WERI-Rb-1 (cell line): ENCODE measurements at regions not wholly inside any gene's neighbourhood (a gene's known extent, or its start where the extent isn't known, plus 50 kb on each side); places are given as distances from the start of the nearest gene placed in this dataset.

Source experiments
- DNase-seq: peaks from one replicate; pipeline ENCODE4 v3.0.0-alpha.2; 2020
- H3K27ac ChIP-seq: fragments of 250-450 bp; sonication (Bioruptor Pico); 2 replicates; pipeline ENCODE4 v1.5.1; 2020; ENCODE audit warnings: mild to moderate bottlenecking, moderate library complexity
- H3K27me3 ChIP-seq: fragments of 250-450 bp; sonication (Bioruptor Pico); 2 replicates; pipeline ENCODE4 v1.5.1; 2021; ENCODE audit warnings: mild to moderate bottlenecking, low read depth, moderate library complexity; ENCODE audit not compliant: insufficient read depth, severe bottlenecking
- H3K36me3 ChIP-seq: fragments of 250-450 bp; sonication (Bioruptor Pico); 2 replicates; pipeline ENCODE4 v1.5.1; 2020; ENCODE audit warnings: mild to moderate bottlenecking, moderate library complexity
- H3K4me3 ChIP-seq: 2 replicates; pipeline ENCODE4 v1.5.1; 2011; ENCODE audit warnings: low read depth, mild to moderate bottlenecking, control low read depth, low read length
- H3K9me3 ChIP-seq: fragments of 250-450 bp; sonication (Bioruptor Pico); 2 replicates; pipeline ENCODE4 v1.5.1; 2021; ENCODE audit warnings: mild to moderate bottlenecking, moderate library complexity; ENCODE audit not compliant: severe bottlenecking
- TF ChIP-seq, protein P1 (sequence below): IDR thresholded peaks from 2 replicates; pipeline ENCODE4 v1.5.1; 2011; ENCODE audit warnings: low read depth, mild to moderate bottlenecking, control low read depth, inconsistent platforms, low read length

DNA sequence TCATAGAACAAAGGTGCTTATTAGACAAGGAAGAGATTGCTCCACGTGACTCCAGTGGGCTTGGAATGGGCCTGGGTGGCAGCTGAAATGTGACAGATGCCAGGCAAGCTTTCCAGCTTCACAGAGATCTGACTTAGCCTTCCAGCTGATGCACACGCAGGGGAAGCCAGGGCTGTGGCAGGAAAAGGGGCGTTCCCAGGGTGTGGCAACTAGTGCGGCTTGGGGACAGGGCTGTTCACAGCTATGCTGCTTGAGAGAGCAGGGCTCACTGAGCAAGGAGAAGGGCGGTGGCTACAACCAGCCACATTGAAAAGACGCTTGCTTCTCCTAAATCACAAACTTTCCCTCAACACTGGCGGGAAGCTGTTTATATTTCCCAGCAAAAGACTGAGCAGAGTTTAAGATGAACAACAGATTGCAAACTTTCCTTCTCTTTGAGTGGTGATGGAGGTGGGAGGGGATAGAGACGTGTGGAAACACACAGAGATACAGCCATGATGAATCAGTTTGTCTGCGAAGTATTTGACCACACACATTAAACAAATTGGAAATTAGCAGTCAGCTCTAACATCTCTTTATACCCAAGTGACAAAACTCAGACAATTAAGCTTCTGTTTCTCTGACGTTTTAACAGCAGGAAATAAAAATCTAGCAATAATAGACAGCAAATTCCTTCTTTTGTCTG lies 127.5 kb downstream of the BDH1 start:
- no peak overlapping the region for H3K4me3 ChIP-seq
- DNase-seq = peak; percentile 68
- TF ChIP-seq, protein P1, sequence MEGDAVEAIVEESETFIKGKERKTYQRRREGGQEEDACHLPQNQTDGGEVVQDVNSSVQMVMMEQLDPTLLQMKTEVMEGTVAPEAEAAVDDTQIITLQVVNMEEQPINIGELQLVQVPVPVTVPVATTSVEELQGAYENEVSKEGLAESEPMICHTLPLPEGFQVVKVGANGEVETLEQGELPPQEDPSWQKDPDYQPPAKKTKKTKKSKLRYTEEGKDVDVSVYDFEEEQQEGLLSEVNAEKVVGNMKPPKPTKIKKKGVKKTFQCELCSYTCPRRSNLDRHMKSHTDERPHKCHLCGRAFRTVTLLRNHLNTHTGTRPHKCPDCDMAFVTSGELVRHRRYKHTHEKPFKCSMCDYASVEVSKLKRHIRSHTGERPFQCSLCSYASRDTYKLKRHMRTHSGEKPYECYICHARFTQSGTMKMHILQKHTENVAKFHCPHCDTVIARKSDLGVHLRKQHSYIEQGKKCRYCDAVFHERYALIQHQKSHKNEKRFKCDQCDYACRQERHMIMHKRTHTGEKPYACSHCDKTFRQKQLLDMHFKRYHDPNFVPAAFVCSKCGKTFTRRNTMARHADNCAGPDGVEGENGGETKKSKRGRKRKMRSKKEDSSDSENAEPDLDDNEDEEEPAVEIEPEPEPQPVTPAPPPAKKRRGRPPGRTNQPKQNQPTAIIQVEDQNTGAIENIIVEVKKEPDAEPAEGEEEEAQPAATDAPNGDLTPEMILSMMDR = no peak
- H3K27me3 ChIP-seq = no peaks in the 10 kb centered on the region
- peak overlapping the region; percentile 22; the same call in 1 of the 2 replicates for H3K27ac ChIP-seq
- H3K36me3 ChIP-seq = no peaks in the 10 kb centered on the region
- H3K9me3 ChIP-seq = no peaks in the 10 kb centered on the region

DNA sequence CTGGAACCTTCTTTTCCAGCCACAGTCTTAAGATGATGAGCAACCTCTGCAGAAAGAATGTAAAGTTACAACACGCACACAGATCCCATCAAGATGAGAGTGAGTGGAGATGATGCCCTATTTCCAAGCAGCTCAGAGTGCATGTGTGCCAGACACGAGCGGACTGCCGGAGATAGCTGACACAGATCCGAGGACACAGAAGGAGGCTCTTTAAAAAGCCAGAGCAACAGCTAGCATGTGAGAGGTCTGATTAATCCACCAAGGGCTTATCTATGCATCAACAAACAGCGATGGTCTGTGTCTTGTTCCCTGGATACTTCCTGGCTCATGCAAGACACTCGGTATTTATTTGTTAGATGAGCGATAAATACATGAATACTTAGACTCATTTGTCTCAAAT lies 128.6 kb upstream of the DLG1 start:
- Histone ChIP-seq H3K4me3 (no peak overlapping the region), H3K36me3 (no peaks in the 10 kb centered on the region), H3K27ac (no peak overlapping the region), H3K9me3 (no peaks in the 10 kb centered on the region), H3K27me3 (no peaks in the 10 kb centered on the region)
- DNase-seq = peak; percentile 38
- TF ChIP-seq, protein P1 = no peak

DNA sequence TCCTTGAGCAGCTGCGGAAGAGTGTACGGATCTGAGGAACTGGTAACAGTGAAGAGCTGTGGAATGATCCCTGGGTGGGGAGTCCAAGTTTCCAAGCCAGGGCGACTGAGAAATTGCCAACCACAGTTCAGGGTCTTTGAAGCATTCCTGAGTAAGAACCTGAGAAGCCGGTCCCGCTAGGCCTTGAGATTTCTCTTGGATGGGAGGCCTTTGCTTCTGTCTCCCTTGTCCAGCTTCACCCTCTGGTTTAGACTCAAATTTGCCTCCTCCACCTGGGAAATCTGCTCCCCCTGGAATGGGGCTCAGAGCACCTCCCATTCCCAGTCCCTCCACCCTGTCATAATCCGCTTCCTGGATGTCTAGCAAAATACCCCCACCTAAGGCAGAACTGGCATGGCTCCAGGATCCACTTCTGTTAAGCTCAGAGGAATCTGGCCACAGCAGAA lies 127.7 kb upstream of the DLG1 start:
- H3K9me3 ChIP-seq = no peaks in the 10 kb centered on the region
- peak; percentile 29 for DNase-seq
- H3K36me3 ChIP-seq = no peaks in the 10 kb centered on the region
- no peak overlapping the region for H3K27ac ChIP-seq
- H3K27me3 ChIP-seq = no peaks in the 10 kb centered on the region
- no peak overlapping the region for H3K4me3 ChIP-seq
- TF ChIP-seq, protein P1 = no peak

DNA sequence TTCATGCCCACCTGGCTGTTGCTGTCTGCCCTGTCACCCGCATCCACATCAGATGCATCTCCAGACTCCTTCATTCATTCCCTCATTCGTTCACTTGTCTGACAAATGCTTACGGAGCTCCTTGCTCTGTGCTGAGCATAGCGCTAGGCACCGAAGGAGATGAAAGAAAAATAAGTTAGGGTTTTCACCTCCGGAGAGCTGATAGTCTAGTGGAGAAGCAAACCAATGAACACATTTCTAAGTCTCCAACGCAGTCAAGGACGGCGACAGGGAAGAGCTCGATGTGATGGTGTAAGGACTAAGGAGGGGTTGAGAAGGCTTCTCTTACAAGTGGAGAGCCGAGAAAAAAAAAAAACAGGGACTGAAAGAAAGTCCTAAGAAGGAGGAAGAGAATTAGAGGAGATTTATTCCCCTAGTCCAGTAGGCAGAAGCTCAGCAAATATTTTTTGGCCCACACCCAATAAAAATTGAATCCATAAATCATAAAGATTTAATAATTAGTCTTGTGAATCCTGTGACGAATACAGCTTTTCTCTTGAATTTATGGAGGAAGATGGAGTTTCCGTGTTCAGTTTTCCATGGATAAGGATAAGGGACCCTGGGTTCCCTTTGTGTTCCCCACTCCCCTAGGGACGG lies 127.2 kb upstream of the DLG1 start:
- no peak for DNase-seq
- H3K27ac ChIP-seq = no peak overlapping the region
- TF ChIP-seq, protein P1 = no peak
- H3K4me3 ChIP-seq = no peak overlapping the region
- H3K27me3 ChIP-seq = no peaks in the 10 kb centered on the region
- H3K9me3 ChIP-seq = no peaks in the 10 kb centered on the region
- no peaks in the 10 kb centered on the region for H3K36me3 ChIP-seq

DNA sequence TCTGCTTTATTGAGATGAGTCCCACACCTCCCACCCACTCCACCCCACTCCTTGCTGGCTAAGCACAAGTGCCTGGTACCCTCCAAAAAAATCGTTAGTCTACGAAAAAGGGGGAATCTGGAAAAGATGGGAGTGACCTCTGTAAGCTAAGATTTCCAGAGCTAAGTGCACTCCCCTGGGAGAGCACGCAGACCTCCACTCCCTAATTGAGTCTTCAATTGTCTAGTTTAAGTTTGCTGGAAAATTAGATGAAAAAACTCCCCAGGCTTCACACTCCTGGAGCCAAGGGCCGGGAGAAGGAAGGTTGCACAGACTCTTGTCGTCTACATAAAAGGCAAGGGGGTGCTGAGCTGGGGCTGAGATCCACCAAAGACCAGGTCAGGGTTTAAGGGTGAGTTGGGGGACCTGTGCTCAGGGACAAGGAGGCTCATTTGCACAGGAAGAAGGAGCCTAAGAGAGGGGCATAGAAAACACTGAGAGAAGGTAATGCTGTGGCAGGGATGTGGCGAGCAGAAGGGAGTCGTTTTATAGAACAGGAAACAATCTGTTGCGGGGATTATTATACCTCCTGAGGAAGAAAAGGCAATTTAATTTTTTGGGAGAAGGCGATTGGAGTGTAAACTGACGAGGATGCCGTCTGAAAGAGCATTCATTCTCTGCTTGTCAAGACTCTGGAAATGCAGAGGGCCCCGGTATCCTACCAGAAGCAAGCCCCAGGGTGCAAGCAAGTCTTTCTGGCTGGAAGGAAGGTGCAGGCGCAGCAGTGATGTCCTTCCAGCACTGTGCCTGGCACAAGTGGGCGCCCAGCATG lies 126.5 kb upstream of the DLG1 start:
- TF ChIP-seq, protein P1 = no peak
- DNase-seq = no peak
- Histone ChIP-seq H3K36me3 (no peaks in the 10 kb centered on the region), H3K9me3 (no peaks in the 10 kb centered on the region), H3K4me3 (no peak overlapping the region), H3K27me3 (no peaks in the 10 kb centered on the region), H3K27ac (no peak overlapping the region)
